Panc1 (cell line): ENCODE measurements at regions not wholly inside any gene's neighbourhood (a gene's known extent, or its start where the extent isn't known, plus 50 kb on each side); places are given as distances from the start of the nearest gene placed in this dataset.

ENCODE experiments used
- ATAC-seq: fragments of 200-7000 bp; cut with Tn5 transposase; 2 replicates; pipeline ENCODE4 v1.9.1; 2020; ENCODE audit warnings: mild to moderate bottlenecking, moderate library complexity
- BruUV-seq: library from RNA; stranded (reverse); fragments of 400-500 nt; replicated peaks from 2 replicates; lab custom pipeline; 2021; lab: Mats Ljungman, UMichigan
- CTCF ChIA-PET: fragments of 300-600 bp; sonication (Branson Sonifier 250); formaldehyde crosslinking; loops from one replicate; lab custom pipeline; 2022; ENCODE audit warnings: antibody characterized with exemption; lab: Charles Lee
- POLR2A ChIA-PET: fragments of 300-600 bp; sonication (Branson Sonifier 250); formaldehyde crosslinking; loops from one replicate; lab custom pipeline; 2022; ENCODE audit warnings: antibody characterized with exemption; lab: Charles Lee
- DNase-seq: peaks from one replicate; pipeline ENCODE4 v3.0.0-alpha.2; 2010; ENCODE audit warnings: low read depth, low spot score
- H3K27ac ChIP-seq: 2 replicates; pipeline ENCODE4 v1.5.1; 2011; ENCODE audit warnings: mild to moderate bottlenecking, low read length, inconsistent platforms
- H3K27me3 ChIP-seq: fragments of 200-500 bp; sonication (Bioruptor generic); 2 replicates; pipeline ENCODE4 v1.6.0; 2014; ENCODE audit warnings: low read length, inconsistent platforms; ENCODE audit not compliant: control insufficient read depth, insufficient read depth
- H3K36me3 ChIP-seq: fragments of 200-500 bp; sonication (Bioruptor generic); 2 replicates; pipeline ENCODE4 v1.5.1; 2014; ENCODE audit warnings: inconsistent platforms, mild to moderate bottlenecking, low read length, moderate library complexity; ENCODE audit not compliant: control insufficient read depth, insufficient read depth
- H3K4me1 ChIP-seq: 2 replicates; pipeline ENCODE4 v1.5.1; 2011; ENCODE audit warnings: inconsistent platforms, mild to moderate bottlenecking, low read length, moderate library complexity; ENCODE audit not compliant: control insufficient read depth, insufficient read depth
- H3K4me3 ChIP-seq, 2 experiments: 2 replicates each; pipeline ENCODE4 v1.5.1; 2011 to 2012; ENCODE audit warnings: low read depth in 2 of 2, low read length in 2 of 2, mild to moderate bottlenecking in 2 of 2, inconsistent platforms in 1 of 2, moderate library complexity in 1 of 2
- H3K9me3 ChIP-seq: fragments of 200-500 bp; sonication (Bioruptor generic); 2 replicates; pipeline ENCODE4 v1.5.1; 2014; ENCODE audit warnings: low read depth, mild to moderate bottlenecking, inconsistent platforms, low read length, moderate library complexity; ENCODE audit not compliant: control insufficient read depth, insufficient read depth
- POLR2AphosphoS5 ChIP-seq: IDR thresholded peaks from 2 replicates; pipeline ENCODE4 v1.6.1; 2012; ENCODE audit warnings: mild to moderate bottlenecking, low read depth, low read length, moderate library complexity
- SIN3A ChIP-seq: IDR thresholded peaks from 2 replicates; pipeline ENCODE4 v1.6.1; 2012; ENCODE audit warnings: low read depth, mild to moderate bottlenecking, low read length, moderate library complexity, borderline replicate concordance; ENCODE audit not compliant: insufficient read depth
- TCF7L2 ChIP-seq: IDR thresholded peaks from 2 replicates; pipeline ENCODE4 v1.6.1; 2011; ENCODE audit warnings: mild to moderate bottlenecking, low read depth, low read length, inconsistent platforms
- in situ Hi-C: cut with HindIII; loops from 2 replicates; pipeline ENCODE4 v1.10.0; 2016; ENCODE audit warnings: low sequenced_read_pairs, low pct_unique_long_range_greater_than_20kb
- intact Hi-C: fragments of 100-400 bp; cut with micrococcal nuclease; formaldehyde crosslinking; loops from one replicate; pipeline ENCODE4 v1.10.0; 2022; ENCODE audit not compliant: unreplicated experiment
- TF ChIP-seq, protein P1 (sequence below), 2 experiments: IDR thresholded peaks; 2 replicates each; pipeline ENCODE4 v1.6.1; 2011 to 2012; ENCODE audit warnings: low read depth in 2 of 2, control low read depth in 1 of 2, low read length in 1 of 2, mild to moderate bottlenecking in 1 of 2, moderate library complexity in 1 of 2; ENCODE audit not compliant: insufficient read depth in 1 of 2
- TF ChIP-seq, protein P2 (sequence below): fragments of 450-650 bp; IDR thresholded peaks from 2 replicates; pipeline ENCODE4 v1.5.1; 2017; ENCODE audit warnings: mild to moderate bottlenecking

DNA sequence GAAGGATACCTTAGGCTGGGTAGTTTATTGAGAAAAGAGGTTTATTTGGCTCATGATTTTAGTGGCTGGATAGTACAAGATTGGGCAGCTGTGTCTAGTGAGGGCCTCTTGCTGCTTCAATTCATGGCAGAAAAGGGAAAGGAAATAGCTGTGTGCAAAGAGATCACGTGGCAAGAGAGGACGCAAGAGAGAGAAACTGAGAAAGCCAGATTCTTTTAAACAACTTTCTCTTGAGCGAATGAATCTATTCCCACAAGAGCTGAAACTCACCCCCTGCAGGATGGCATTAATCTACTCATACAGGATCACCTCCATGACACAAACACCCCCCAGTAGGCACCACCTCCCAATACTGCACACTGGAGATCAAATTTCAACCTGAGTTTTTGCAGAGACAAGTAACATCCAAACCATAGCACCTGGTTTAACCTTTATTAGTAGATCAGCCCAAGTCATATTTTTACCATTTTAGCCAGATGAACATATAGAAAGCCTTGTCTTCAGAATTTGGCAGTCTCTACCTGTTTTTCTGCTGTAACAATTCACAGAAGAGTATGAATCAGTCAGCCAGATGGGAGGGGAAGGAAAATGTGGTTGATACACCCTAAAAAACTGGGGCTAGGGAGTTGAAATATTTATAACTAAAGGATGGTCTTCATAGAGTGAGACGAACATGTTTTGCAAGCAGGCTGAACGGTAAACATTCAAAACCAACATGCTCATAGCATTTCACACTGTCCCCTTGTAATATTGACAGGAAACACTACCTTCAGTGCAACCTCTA is 73.9 kb upstream of the NCKAP5 start:
- no peak for DNase-seq
- Histone ChIP-seq H3K27me3 (no peaks in the 10 kb centered on the region), H3K9me3 (no peaks in the 10 kb centered on the region), H3K36me3 (no peaks in the 10 kb centered on the region), H3K27ac (no peak overlapping the region), H3K4me3 (no peak overlapping the region), H3K4me1 (no peaks in the 10 kb centered on the region)
- TF ChIP-seq, protein P1, sequence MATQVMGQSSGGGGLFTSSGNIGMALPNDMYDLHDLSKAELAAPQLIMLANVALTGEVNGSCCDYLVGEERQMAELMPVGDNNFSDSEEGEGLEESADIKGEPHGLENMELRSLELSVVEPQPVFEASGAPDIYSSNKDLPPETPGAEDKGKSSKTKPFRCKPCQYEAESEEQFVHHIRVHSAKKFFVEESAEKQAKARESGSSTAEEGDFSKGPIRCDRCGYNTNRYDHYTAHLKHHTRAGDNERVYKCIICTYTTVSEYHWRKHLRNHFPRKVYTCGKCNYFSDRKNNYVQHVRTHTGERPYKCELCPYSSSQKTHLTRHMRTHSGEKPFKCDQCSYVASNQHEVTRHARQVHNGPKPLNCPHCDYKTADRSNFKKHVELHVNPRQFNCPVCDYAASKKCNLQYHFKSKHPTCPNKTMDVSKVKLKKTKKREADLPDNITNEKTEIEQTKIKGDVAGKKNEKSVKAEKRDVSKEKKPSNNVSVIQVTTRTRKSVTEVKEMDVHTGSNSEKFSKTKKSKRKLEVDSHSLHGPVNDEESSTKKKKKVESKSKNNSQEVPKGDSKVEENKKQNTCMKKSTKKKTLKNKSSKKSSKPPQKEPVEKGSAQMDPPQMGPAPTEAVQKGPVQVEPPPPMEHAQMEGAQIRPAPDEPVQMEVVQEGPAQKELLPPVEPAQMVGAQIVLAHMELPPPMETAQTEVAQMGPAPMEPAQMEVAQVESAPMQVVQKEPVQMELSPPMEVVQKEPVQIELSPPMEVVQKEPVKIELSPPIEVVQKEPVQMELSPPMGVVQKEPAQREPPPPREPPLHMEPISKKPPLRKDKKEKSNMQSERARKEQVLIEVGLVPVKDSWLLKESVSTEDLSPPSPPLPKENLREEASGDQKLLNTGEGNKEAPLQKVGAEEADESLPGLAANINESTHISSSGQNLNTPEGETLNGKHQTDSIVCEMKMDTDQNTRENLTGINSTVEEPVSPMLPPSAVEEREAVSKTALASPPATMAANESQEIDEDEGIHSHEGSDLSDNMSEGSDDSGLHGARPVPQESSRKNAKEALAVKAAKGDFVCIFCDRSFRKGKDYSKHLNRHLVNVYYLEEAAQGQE (IDR thresholded peaks at IDR 0.05; ENCODE audit: insufficient read depth in 1 of 2, low read depth in 2 of 2, low read length in 1 of 2): no peak
- TF ChIP-seq, protein P2, sequence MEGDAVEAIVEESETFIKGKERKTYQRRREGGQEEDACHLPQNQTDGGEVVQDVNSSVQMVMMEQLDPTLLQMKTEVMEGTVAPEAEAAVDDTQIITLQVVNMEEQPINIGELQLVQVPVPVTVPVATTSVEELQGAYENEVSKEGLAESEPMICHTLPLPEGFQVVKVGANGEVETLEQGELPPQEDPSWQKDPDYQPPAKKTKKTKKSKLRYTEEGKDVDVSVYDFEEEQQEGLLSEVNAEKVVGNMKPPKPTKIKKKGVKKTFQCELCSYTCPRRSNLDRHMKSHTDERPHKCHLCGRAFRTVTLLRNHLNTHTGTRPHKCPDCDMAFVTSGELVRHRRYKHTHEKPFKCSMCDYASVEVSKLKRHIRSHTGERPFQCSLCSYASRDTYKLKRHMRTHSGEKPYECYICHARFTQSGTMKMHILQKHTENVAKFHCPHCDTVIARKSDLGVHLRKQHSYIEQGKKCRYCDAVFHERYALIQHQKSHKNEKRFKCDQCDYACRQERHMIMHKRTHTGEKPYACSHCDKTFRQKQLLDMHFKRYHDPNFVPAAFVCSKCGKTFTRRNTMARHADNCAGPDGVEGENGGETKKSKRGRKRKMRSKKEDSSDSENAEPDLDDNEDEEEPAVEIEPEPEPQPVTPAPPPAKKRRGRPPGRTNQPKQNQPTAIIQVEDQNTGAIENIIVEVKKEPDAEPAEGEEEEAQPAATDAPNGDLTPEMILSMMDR: no peak
- TF ChIP-seq POLR2AphosphoS5 (no peak), SIN3A (no peak), TCF7L2 (no peak)
- ATAC-seq: no peak
- ChIA-PET POLR2A (no interaction called here), CTCF (no interaction called here)
- BruUV-seq: no TSS peak
- in situ Hi-C loops: no loop called here
- intact Hi-C loops: no loop called here

DNA sequence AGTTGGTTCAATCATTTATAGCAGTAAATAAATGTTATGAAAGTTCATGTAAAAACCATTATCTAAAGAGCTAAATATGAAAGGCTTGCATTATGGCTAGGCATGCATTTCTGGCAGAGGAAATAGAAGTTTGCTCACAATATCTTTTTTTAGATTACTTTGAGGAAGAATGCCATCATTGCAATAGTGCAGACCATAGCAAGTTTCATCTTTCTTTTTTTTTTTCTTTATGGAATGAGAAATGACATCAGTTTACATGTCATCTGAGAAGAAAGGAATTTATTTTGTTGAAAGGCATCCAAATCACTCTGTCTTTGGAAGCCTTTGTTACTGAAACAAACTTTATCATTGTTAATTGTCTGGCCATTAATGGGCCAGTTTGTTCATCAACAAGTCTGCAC is 74.5 kb upstream of the NCKAP5 start:
- H3K27ac ChIP-seq: no peak overlapping the region
- BruUV-seq: no TSS peak
- H3K4me1 ChIP-seq: no peaks in the 10 kb centered on the region
- DNase-seq (no peak), ATAC-seq (no peak)
- ChIA-PET POLR2A (no interaction called here), CTCF (no interaction called here)
- in situ Hi-C loops (no loop called here), intact Hi-C loops (no loop called here)
- H3K27me3 ChIP-seq: no peaks in the 10 kb centered on the region
- TF ChIP-seq POLR2AphosphoS5 (no peak), TCF7L2 (no peak), SIN3A (no peak)
- TF ChIP-seq, protein P2: no peak
- TF ChIP-seq, protein P1 (IDR thresholded peaks at IDR 0.05; ENCODE audit: insufficient read depth in 1 of 2, low read depth in 2 of 2, low read length in 1 of 2): no peak
- H3K9me3 ChIP-seq: no peaks in the 10 kb centered on the region
- no peaks in the 10 kb centered on the region for H3K36me3 ChIP-seq
- no peak overlapping the region for H3K4me3 ChIP-seq
